Cardiac muscle cell (in vitro differentiated cells and primary cell): ENCODE measurements at regions not wholly inside any gene's neighbourhood (a gene's known extent, or its start where the extent isn't known, plus 50 kb on each side); places are given as distances from the start of the nearest gene placed in this dataset.

Source experiments
- DNase-seq, 2 donors: peaks; one replicate each; pipeline versions ENCODE4 v3.0.0 to v3.0.0-alpha.2; 2010 to 2017; ENCODE audit warnings: low read depth in 1 of 2, low spot score in 1 of 2
- H3K27ac ChIP-seq: fragments of 200-600 bp; sonication (generic); 2 replicates; pipeline ENCODE4 v1.5.1; 2016
- H3K27me3 ChIP-seq: fragments of 200-600 bp; sonication (generic); 2 replicates; pipeline ENCODE4 v1.6.0; 2016; ENCODE audit warnings: control low read depth
- H3K36me3 ChIP-seq: fragments of 200-600 bp; sonication (generic); 2 replicates; pipeline ENCODE4 v1.5.1; 2016; ENCODE audit warnings: control low read depth
- H3K4me1 ChIP-seq: fragments of 200-600 bp; sonication (generic); 2 replicates; pipeline ENCODE4 v1.8.1; 2017; ENCODE audit warnings: low read depth, mild to moderate bottlenecking, mixed run types
- H3K4me3 ChIP-seq: fragments of 200-600 bp; sonication (generic); 2 replicates; pipeline ENCODE4 v1.5.1; 2016; ENCODE audit warnings: mild to moderate bottlenecking
- H3K9me3 ChIP-seq: fragments of 200-600 bp; sonication (generic); 2 replicates; pipeline ENCODE4 v1.5.1; 2017; ENCODE audit warnings: low read depth, mild to moderate bottlenecking, control low read depth
- CTCF ChIP-seq: IDR thresholded peaks from 2 replicates; pipeline ENCODE4 v1.5.1; 2012; ENCODE audit warnings: low read depth, mild to moderate bottlenecking, low read length

DNA sequence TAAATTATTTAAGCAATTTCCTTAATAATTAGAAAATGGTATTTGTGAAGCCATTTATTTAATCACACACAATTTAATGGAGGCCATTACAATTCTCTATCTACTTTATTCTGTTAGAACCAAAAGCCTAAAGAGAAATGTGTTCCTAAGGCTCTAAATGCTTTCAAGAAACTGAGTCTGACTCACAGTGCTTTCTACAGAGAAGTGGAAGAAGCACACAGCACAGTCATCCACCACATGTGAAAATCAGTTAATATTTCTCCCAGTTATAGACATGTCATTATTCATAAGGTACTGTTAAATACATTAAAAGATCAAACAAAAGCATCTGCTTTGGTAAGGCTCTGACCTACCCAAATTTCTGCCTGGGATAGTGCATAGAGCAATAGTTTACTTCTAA lies 214.4 kb downstream of the ALDH8A1 start:
- Histone ChIP-seq H3K36me3 (no peaks in the 10 kb centered on the region), H3K27ac (no peak overlapping the region), H3K4me3 (no peak overlapping the region), H3K4me1 (no peaks in the 10 kb centered on the region), H3K27me3 (no peaks in the 10 kb centered on the region), H3K9me3 (no peaks in the 10 kb centered on the region)
- TF ChIP-seq CTCF: no peak
- DNase-seq: no peak

- Histone ChIP-seq H3K27ac (no peak overlapping the region), H3K4me1 (no peaks in the 10 kb centered on the region), H3K4me3 (no peak overlapping the region), H3K27me3 (no peaks in the 10 kb centered on the region), H3K36me3 (no peaks in the 10 kb centered on the region), H3K9me3 (no peaks in the 10 kb centered on the region)
- no peak for DNase-seq
- TF ChIP-seq CTCF: no peak
Observed at GRCh38 chr6:134734312-134734869, 215.5 kb downstream of the ALDH8A1 start.

DNA sequence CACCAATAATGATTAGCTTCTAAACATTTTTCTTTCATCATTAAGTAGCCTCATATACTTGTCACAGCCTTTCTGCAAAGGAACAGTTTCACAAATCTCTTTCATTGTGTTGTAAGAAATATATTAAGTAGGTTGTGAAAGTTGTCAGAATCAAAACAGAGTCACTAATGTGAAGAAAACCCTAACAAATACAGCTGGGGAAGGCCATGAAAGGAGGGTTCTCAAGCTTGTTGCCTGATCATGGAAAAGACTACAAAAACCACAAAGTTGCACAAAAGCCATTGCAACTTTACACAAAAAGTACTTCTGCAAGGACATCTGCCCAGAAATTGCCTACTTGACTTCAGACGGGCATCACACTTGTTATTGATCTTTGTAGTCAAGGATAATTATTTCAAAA lies 216.1 kb downstream of the ALDH8A1 start:
- H3K4me3 ChIP-seq: no peak overlapping the region
- no peak for TF ChIP-seq CTCF
- DNase-seq: no peak
- H3K36me3 ChIP-seq: no peaks in the 10 kb centered on the region
- no peaks in the 10 kb centered on the region for H3K4me1 ChIP-seq
- H3K27me3 ChIP-seq: no peaks in the 10 kb centered on the region
- H3K27ac ChIP-seq: no peak overlapping the region
- H3K9me3 ChIP-seq: no peaks in the 10 kb centered on the region

- H3K4me1 ChIP-seq: no peaks in the 10 kb centered on the region
- no peak overlapping the region for H3K4me3 ChIP-seq
- H3K27ac ChIP-seq: no peak overlapping the region
- no peaks in the 10 kb centered on the region for H3K27me3 ChIP-seq
- no peak for TF ChIP-seq CTCF
- no peaks in the 10 kb centered on the region for H3K9me3 ChIP-seq
- H3K36me3 ChIP-seq: no peaks in the 10 kb centered on the region
- no peak for DNase-seq
Observed at GRCh38 chr6:134732763-134733162, 217.1 kb downstream of the ALDH8A1 start.

DNA sequence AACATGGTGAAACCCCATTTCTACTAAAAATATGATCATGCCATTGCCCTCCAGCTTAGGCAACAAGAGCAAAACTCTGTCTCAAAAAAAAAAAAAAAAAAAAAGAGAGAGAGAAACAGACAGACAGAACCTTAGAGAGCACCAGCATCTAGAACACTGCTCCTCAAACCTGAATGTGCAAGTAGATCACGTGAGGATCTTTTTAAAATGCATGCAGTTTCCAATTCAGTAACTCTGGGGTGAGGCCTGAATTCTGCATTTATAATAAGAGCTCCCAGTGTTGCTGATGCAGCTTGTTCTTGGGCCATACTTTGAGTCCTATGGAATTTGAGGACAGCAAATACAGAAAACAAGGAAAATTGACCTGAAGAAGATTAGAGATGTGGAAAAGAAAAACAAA lies 218.3 kb downstream of the ALDH8A1 start:
- no peaks in the 10 kb centered on the region for H3K9me3 ChIP-seq
- TF ChIP-seq CTCF: no peak
- H3K4me3 ChIP-seq: no peak overlapping the region
- no peaks in the 10 kb centered on the region for H3K27me3 ChIP-seq
- H3K36me3 ChIP-seq: no peaks in the 10 kb centered on the region
- DNase-seq: no peak
- H3K4me1 ChIP-seq: no peaks in the 10 kb centered on the region
- H3K27ac ChIP-seq: no peak overlapping the region

DNA sequence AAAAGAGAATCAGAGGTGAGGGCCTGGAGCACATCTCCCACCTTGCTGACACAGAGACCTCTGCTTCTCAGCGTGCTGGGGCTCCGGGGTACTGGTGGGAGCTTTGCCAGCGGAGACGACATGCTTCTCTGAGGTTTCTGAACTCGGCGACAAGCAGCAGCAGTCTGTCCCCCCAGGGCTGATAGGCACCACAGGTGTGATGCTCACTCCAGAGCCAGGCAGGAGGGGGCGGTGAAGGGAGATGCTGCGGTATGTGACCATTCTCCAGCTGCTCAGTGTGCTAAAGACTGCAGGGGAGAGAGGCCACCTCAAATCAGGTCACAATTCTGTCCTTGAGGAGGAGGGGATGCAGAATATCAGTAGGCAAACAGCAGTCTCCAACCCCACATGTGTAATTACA lies 219.9 kb downstream of the ALDH8A1 start:
- Histone ChIP-seq H3K36me3 (no peaks in the 10 kb centered on the region), H3K9me3 (no peaks in the 10 kb centered on the region), H3K4me3 (no peak overlapping the region), H3K4me1 (no peaks in the 10 kb centered on the region), H3K27me3 (no peaks in the 10 kb centered on the region), H3K27ac (no peak overlapping the region)
- TF ChIP-seq CTCF: no peak
- DNase-seq: no peak
